HCT116 (cell line): ENCODE measurements at regions not wholly inside any gene's neighbourhood (a gene's known extent, or its start where the extent isn't known, plus 50 kb on each side); places are given as distances from the start of the nearest gene placed in this dataset.
"Not testable (repeated sequence)": the region's sequence is repeated elsewhere in the genome, so short reads cannot be mapped to it uniquely, and the experiment has no call there.

ENCODE experiments used
- ATAC-seq: fragments of 200-7000 bp; cut with Tn5 transposase; 2 replicates; pipeline ENCODE4 v1.9.1; 2020; ENCODE audit warnings: mild to moderate bottlenecking, moderate library complexity
- BruUV-seq: library from RNA; stranded (reverse); fragments of 400-500 nt; replicated peaks from 2 replicates; lab custom pipeline; 2021; lab: Mats Ljungman, UMichigan
- CTCF ChIA-PET: fragments of 300-600 bp; sonication (Branson Sonifier 250); formaldehyde crosslinking; loops from one replicate; lab custom pipeline; 2021; ENCODE audit warnings: antibody characterized with exemption; lab: Charles Lee
- POLR2A ChIA-PET: fragments of 300-600, 350-600 bp; sonication (Branson Sonifier 250); formaldehyde crosslinking; loops from one replicate; lab custom pipeline; 2021; ENCODE audit warnings: antibody characterized with exemption; lab: Charles Lee
- RAD21 ChIA-PET, 2 experiments: fragments of 300-600 bp; sonication (Branson Sonifier 250); formaldehyde crosslinking; loops; one replicate each; lab custom pipeline; 2023; ENCODE audit warnings: low total read pairs in 2 of 2; ENCODE audit not compliant: uncharacterized antibody in 2 of 2, unreplicated experiment in 2 of 2, low non-redundant PET in 1 of 2; lab: Charles Lee
- DNase-seq: peaks from one replicate; pipeline ENCODE4 v3.0.0-alpha.2; 2010; ENCODE audit warnings: low read depth, low spot score
- H2AFZ ChIP-seq: fragments of 200-600 bp; shearing (Covaris generic), sonication (generic); 2 replicates; pipeline ENCODE4 v1.6.1; 2017; ENCODE audit warnings: low read depth, mixed run types, mixed read lengths, antibody characterized with exemption, low read length; ENCODE audit not compliant: poor library complexity, severe bottlenecking
- H3K27ac ChIP-seq: 2 replicates; pipeline ENCODE4 v1.5.1; 2012; ENCODE audit warnings: low read depth, low read length
- H3K27me3 ChIP-seq: fragments of 200-600 bp; sonication (generic); 2 replicates; pipeline ENCODE4 v1.6.1; 2016; ENCODE audit warnings: mixed run types, low read length, mixed read lengths; ENCODE audit not compliant: insufficient read depth
- H3K36me3 ChIP-seq, 2 experiments: fragments of 200-500 bp in 1 of 2; fragments of 200-600 bp in 1 of 2; sonication (Bioruptor generic) in 1 of 2; sonication (generic) in 1 of 2; 2 replicates each; pipeline versions ENCODE4 v1.5.1 to v1.6.1; 2014 to 2016; ENCODE audit warnings: low read length in 2 of 2, inconsistent platforms in 1 of 2, mixed read lengths in 1 of 2, mixed run types in 1 of 2; ENCODE audit not compliant: insufficient read depth in 2 of 2, control insufficient read depth in 1 of 2
- H3K4me1 ChIP-seq, 2 experiments: fragments of 200-600 bp in 1 of 2; sonication (generic) in 1 of 2; 2 replicates each; pipeline versions ENCODE4 v1.5.1 to v1.6.1; 2012 to 2017; ENCODE audit warnings: low read length in 2 of 2, inconsistent platforms in 1 of 2, mild to moderate bottlenecking in 1 of 2, mixed read lengths in 1 of 2, mixed run types in 1 of 2, moderate library complexity in 1 of 2; ENCODE audit not compliant: insufficient read depth in 2 of 2, control insufficient read depth in 1 of 2
- H3K4me2 ChIP-seq: fragments of 200-600 bp; sonication (generic); 2 replicates; pipeline ENCODE4 v1.6.1; 2017; ENCODE audit warnings: mixed run types, low read length, mixed read lengths
- H3K4me3 ChIP-seq, 2 experiments: fragments of 200-600 bp in 1 of 2; sonication (generic) in 1 of 2; replicated peaks in 1 of 2; 2 replicates each; pipeline ENCODE4 v1.5.1; 2011 to 2016; ENCODE audit warnings: low read length in 2 of 2, control low read depth in 1 of 2, low read depth in 1 of 2, mild to moderate bottlenecking in 1 of 2, mixed read lengths in 1 of 2, mixed run types in 1 of 2
- H3K79me2 ChIP-seq: fragments of 200-600 bp; sonication (generic); 2 replicates; pipeline ENCODE4 v1.6.1; 2017; ENCODE audit warnings: mild to moderate bottlenecking, mixed run types, low read length, moderate library complexity, mixed read lengths; ENCODE audit not compliant: insufficient read depth
- H3K9ac ChIP-seq: fragments of 200-600 bp; sonication (generic); 2 replicates; pipeline ENCODE4 v1.6.1; 2016; ENCODE audit warnings: low read length, mixed read lengths
- H3K9me2 ChIP-seq: fragments of 200-600 bp; sonication (generic), shearing (Covaris generic); 2 replicates; pipeline ENCODE4 v1.6.1; 2017; ENCODE audit warnings: mixed run types, mild to moderate bottlenecking, moderate library complexity; ENCODE audit not compliant: insufficient read depth
- H3K9me3 ChIP-seq, 2 experiments: fragments of 200-500 bp in 1 of 2; fragments of 200-600 bp in 1 of 2; sonication (Bioruptor generic) in 1 of 2; sonication (generic) in 1 of 2; 2 replicates each; pipeline ENCODE4 v1.6.1; 2014 to 2017; ENCODE audit warnings: low read length in 2 of 2, mixed read lengths in 2 of 2, inconsistent platforms in 1 of 2, low read depth in 1 of 2, mild to moderate bottlenecking in 1 of 2, mixed run types in 1 of 2, moderate library complexity in 1 of 2; ENCODE audit not compliant: control insufficient read depth in 1 of 2, insufficient read depth in 1 of 2
- H4K20me1 ChIP-seq: fragments of 200-600 bp; sonication (generic), shearing (Covaris generic); 2 replicates; pipeline ENCODE4 v1.6.1; 2017; ENCODE audit warnings: mixed run types, mild to moderate bottlenecking, moderate library complexity; ENCODE audit not compliant: insufficient read depth
- CBX3 ChIP-seq: IDR thresholded peaks from 2 replicates; pipeline ENCODE4 v1.6.1; 2012; ENCODE audit warnings: low read depth
- ELF1 ChIP-seq: IDR thresholded peaks from 2 replicates; pipeline ENCODE4 v1.6.1; 2012; ENCODE audit warnings: low read depth, borderline replicate concordance
- EZH2 ChIP-seq: fragments of 200-600 bp; sonication (generic); IDR thresholded peaks from 2 replicates; pipeline ENCODE4 v1.6.1; 2017; ENCODE audit warnings: antibody characterized with exemption, mixed run types
- FOSL1 ChIP-seq: IDR thresholded peaks from 2 replicates; pipeline ENCODE4 v1.6.1; 2012; ENCODE audit warnings: low read depth
- JUND ChIP-seq: IDR thresholded peaks from 2 replicates; pipeline ENCODE4 v1.6.1; 2012
- POLR2A ChIP-seq: IDR thresholded peaks from 2 replicates; pipeline ENCODE4 v1.7.0; 2011; ENCODE audit warnings: borderline replicate concordance; ENCODE audit not compliant: insufficient read depth, insufficient read length; ENCODE audit errors: extremely low read depth
- RAD21 ChIP-seq: IDR thresholded peaks from 2 replicates; pipeline ENCODE4 v1.6.1; 2012; ENCODE audit warnings: low read depth, mild to moderate bottlenecking
- SIN3A ChIP-seq: IDR thresholded peaks from 2 replicates; pipeline ENCODE4 v1.6.1; 2012; ENCODE audit warnings: low read depth
- TCF7L2 ChIP-seq: IDR thresholded peaks from 2 replicates; pipeline ENCODE4 v1.7.0; 2011; ENCODE audit warnings: borderline replicate concordance, inconsistent platforms; ENCODE audit not compliant: insufficient read depth, insufficient read length; ENCODE audit errors: extremely low read depth
- YY1 ChIP-seq: IDR thresholded peaks from 2 replicates; pipeline ENCODE4 v1.6.1; 2011; ENCODE audit warnings: low read length, low read depth, moderate library complexity, mild to moderate bottlenecking; ENCODE audit not compliant: insufficient replicate concordance; ENCODE audit errors: extremely low read depth
- ZFX ChIP-seq: fragments of 450-650 bp; IDR thresholded peaks from 2 replicates; pipeline ENCODE4 v1.6.1; 2017
- ZNF274 ChIP-seq: fragments of 200-500 bp; sonication (Bioruptor generic); IDR thresholded peaks from 2 replicates; pipeline ENCODE4 v1.6.1; 2014; ENCODE audit warnings: mild to moderate bottlenecking, low read depth, low read length, inconsistent platforms
- intact Hi-C: fragments of 100-400 bp; cut with micrococcal nuclease; formaldehyde crosslinking; loops from 2 replicates; pipeline ENCODE4 v1.10.0; 2022
- TF ChIP-seq, protein P1 (sequence below): IDR thresholded peaks from 2 replicates; pipeline ENCODE4 v1.6.1; 2012; ENCODE audit warnings: low read depth
- TF ChIP-seq, protein P2 (sequence below), 3 experiments: fragments of 200-600 bp in 1 of 3; sonication (generic) in 1 of 3; IDR thresholded peaks in 2 of 3; conservative IDR thresholded peaks in 1 of 3; 2 replicates each; pipeline ENCODE4 v1.5.1; 2012 to 2017; ENCODE audit warnings: low read depth in 2 of 3, low read length in 2 of 3, antibody characterized with exemption in 1 of 3, borderline replicate concordance in 1 of 3, control low read depth in 1 of 3, mild to moderate bottlenecking in 1 of 3, mixed read lengths in 1 of 3, mixed run types in 1 of 3, moderate library complexity in 1 of 3; ENCODE audit not compliant: insufficient read depth in 1 of 3

GRCh38 chr15:77862651-77863104 is 214.8 kb downstream of the TBC1D2B start:
- Histone ChIP-seq H2AFZ (no peak overlapping the region), H3K27ac (no peak overlapping the region), H3K9me2 (no peaks in the 10 kb centered on the region), H3K27me3 (no peaks in the 10 kb centered on the region), H3K4me2 (no peak overlapping the region), H3K9me3 (no peaks in the 10 kb centered on the region), H3K4me1 (peaks cover 0 to 6% of the 10 kb centered on the region in 2 experiments; a peak in 1 of 4 replicates), H3K36me3 (no peaks in the 10 kb centered on the region), H4K20me1 (no peaks in the 10 kb centered on the region), H3K4me3 (no peak overlapping the region), H3K79me2 (no peaks in the 10 kb centered on the region), H3K9ac (no peak overlapping the region)
- DNase-seq = no peak
- BruUV-seq = no TSS peak
- ATAC-seq = no peak
- ChIA-PET POLR2A (no interaction called here), RAD21 (no interaction called here), CTCF (no interaction called here)
- intact Hi-C loops = no loop called here
- TF ChIP-seq TCF7L2 (no peak), YY1 (no peak), POLR2A (no peak), FOSL1 (no peak), EZH2 (no peak), SIN3A (no peak), JUND (no peak), ELF1 (no peak), RAD21 (no peak), ZFX (no peak), CBX3 (no peak), ZNF274 (no peak)
- TF ChIP-seq, protein P1, sequence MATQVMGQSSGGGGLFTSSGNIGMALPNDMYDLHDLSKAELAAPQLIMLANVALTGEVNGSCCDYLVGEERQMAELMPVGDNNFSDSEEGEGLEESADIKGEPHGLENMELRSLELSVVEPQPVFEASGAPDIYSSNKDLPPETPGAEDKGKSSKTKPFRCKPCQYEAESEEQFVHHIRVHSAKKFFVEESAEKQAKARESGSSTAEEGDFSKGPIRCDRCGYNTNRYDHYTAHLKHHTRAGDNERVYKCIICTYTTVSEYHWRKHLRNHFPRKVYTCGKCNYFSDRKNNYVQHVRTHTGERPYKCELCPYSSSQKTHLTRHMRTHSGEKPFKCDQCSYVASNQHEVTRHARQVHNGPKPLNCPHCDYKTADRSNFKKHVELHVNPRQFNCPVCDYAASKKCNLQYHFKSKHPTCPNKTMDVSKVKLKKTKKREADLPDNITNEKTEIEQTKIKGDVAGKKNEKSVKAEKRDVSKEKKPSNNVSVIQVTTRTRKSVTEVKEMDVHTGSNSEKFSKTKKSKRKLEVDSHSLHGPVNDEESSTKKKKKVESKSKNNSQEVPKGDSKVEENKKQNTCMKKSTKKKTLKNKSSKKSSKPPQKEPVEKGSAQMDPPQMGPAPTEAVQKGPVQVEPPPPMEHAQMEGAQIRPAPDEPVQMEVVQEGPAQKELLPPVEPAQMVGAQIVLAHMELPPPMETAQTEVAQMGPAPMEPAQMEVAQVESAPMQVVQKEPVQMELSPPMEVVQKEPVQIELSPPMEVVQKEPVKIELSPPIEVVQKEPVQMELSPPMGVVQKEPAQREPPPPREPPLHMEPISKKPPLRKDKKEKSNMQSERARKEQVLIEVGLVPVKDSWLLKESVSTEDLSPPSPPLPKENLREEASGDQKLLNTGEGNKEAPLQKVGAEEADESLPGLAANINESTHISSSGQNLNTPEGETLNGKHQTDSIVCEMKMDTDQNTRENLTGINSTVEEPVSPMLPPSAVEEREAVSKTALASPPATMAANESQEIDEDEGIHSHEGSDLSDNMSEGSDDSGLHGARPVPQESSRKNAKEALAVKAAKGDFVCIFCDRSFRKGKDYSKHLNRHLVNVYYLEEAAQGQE = no peak
- TF ChIP-seq, protein P2, sequence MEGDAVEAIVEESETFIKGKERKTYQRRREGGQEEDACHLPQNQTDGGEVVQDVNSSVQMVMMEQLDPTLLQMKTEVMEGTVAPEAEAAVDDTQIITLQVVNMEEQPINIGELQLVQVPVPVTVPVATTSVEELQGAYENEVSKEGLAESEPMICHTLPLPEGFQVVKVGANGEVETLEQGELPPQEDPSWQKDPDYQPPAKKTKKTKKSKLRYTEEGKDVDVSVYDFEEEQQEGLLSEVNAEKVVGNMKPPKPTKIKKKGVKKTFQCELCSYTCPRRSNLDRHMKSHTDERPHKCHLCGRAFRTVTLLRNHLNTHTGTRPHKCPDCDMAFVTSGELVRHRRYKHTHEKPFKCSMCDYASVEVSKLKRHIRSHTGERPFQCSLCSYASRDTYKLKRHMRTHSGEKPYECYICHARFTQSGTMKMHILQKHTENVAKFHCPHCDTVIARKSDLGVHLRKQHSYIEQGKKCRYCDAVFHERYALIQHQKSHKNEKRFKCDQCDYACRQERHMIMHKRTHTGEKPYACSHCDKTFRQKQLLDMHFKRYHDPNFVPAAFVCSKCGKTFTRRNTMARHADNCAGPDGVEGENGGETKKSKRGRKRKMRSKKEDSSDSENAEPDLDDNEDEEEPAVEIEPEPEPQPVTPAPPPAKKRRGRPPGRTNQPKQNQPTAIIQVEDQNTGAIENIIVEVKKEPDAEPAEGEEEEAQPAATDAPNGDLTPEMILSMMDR (IDR thresholded peaks at IDR 0.05 in 2 of 3, conservative IDR thresholded peaks at IDR 0.05 in 1 of 3; ENCODE audit: borderline replicate concordance in 1 of 3, insufficient read depth in 1 of 3, low read depth in 2 of 3, low read length in 2 of 3) = no peak

DNA sequence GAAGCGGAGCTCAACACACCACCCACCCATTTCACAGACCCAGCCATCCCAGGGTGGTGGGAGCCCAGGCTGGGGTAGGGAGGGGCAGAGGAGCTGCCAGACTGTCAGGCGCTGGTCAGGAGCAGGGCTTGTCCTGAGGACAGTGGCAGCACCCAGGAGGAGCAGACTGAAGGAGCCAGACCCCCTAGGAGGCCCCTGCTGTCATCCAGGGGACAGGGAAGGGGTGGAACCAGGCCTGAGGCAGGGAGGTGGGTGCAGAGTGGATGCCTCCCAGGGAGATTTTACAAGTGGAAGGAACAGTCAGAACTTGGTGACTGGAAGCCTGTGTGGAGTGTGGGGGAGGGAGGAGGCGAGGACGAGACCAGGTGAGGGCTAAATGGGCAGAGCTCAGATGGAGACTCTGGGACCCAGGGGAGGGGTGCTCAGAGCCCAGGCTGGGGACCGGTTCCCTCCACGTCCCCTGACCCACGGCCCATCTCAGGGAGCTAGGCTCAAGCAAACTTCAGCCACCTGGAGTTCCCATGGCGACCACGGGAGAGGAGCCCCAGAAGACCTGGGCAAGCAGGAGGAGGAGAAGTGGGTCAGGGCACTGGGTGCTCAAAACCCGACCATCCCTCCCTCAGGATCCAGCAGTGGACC is 215.4 kb downstream of the TBC1D2B start:
- H3K9me3 ChIP-seq, H3K4me1 ChIP-seq, H3K9me2 ChIP-seq, BruUV-seq, H3K4me3 ChIP-seq, H3K79me2 ChIP-seq, H3K27me3 ChIP-seq, POLR2A ChIA-PET, H3K36me3 ChIP-seq, intact Hi-C loops, H3K4me2 ChIP-seq, H2AFZ ChIP-seq, ATAC-seq, H3K9ac ChIP-seq, DNase-seq, RAD21 ChIA-PET, H4K20me1 ChIP-seq, CTCF ChIA-PET, H3K27ac ChIP-seq: not testable (repeated sequence)
